HepG2 (cell line): ENCODE measurements at regions not wholly inside any gene's neighbourhood (a gene's known extent, or its start where the extent isn't known, plus 50 kb on each side); places are given as distances from the start of the nearest gene placed in this dataset.

Source experiments
- AHR ChIP-seq: IDR thresholded peaks from 2 replicates; pipeline ENCODE4 v1.6.1; 2018; ENCODE audit warnings: missing genetic modification reagents, missing compliant biosample characterization
- EHMT2 ChIP-seq: fragments of 200-600 bp; sonication (generic); IDR thresholded peaks from 2 replicates; pipeline ENCODE4 v1.7.0; 2017; ENCODE audit warnings: antibody characterized with exemption, low read depth, low read length, borderline replicate concordance
- ELF4 ChIP-seq: sonication (generic); formaldehyde crosslinking; IDR thresholded peaks from 2 replicates; pipeline ENCODE4 v1.5.0; 2020; ENCODE audit warnings: missing genetic modification reagents, mild to moderate bottlenecking, moderate library complexity, borderline replicate concordance
- FOSL2 ChIP-seq: sonication (generic); formaldehyde crosslinking; IDR thresholded peaks from 2 replicates; pipeline ENCODE4 v1.4.0; 2020; ENCODE audit warnings: missing genetic modification reagents
- KMT2A ChIP-seq: sonication (generic); formaldehyde crosslinking; IDR thresholded peaks from 2 replicates; pipeline ENCODE4 v1.4.0; 2020; ENCODE audit warnings: missing genetic modification reagents
- NR1H2 ChIP-seq: sonication (generic); formaldehyde crosslinking; IDR thresholded peaks from 2 replicates; pipeline ENCODE4 v1.8.1; 2022; ENCODE audit warnings: low read depth, missing genetic modification reagents, borderline replicate concordance
- YY1 ChIP-seq: IDR thresholded peaks from 2 replicates; pipeline ENCODE4 v1.6.1; 2011; ENCODE audit warnings: low read length, low read depth, moderate library complexity, mild to moderate bottlenecking; ENCODE audit not compliant: insufficient read depth, insufficient replicate concordance
- TF ChIP-seq, protein P1 (sequence below): conservative IDR thresholded peaks from 2 replicates; pipeline ENCODE4 v1.6.1; 2018; ENCODE audit warnings: missing genetic modification reagents

DNA sequence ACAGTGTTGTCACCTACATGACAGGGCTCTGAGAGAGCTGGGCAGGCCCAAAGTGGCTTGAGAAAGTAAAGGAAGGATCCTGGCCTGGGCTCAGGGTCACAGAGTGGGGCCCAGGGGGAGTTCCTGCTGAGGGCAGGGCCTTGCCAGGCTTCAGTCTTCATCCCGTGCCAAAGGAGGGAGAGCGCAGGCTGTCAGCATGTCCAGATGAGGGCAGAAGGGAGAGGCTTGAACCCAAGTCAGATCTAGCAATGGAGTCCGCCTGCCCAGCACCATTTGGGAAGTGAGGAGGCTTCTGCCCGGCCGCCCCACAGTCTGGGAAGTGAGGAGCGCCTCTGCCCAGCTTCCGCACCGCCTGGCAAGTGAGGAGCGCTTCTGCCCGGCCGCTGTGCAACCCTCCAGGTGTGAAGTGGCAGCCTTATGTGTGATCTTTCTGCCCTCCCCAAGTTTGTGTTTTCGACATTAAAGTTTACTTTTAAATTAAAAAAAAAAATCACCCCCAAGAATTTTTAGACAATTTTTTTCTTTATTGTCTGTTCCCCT is 303.6 kb upstream of the PROK2 start:
- TF ChIP-seq EHMT2 (no peak), AHR (no peak), YY1 (no peak), KMT2A (no peak), ELF4 (CRISPR knock-in tag) (no peak), NR1H2 (no peak), FOSL2 (CRISPR knock-in tag) (no peak)
- TF ChIP-seq, protein P1, sequence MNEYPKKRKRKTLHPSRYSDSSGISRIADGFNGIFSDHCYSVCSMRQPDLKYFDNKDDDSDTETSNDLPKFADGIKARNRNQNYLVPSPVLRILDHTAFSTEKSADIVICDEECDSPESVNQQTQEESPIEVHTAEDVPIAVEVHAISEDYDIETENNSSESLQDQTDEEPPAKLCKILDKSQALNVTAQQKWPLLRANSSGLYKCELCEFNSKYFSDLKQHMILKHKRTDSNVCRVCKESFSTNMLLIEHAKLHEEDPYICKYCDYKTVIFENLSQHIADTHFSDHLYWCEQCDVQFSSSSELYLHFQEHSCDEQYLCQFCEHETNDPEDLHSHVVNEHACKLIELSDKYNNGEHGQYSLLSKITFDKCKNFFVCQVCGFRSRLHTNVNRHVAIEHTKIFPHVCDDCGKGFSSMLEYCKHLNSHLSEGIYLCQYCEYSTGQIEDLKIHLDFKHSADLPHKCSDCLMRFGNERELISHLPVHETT (CRISPR knock-in tag), result no peak
